ENCODE measurements at regions not wholly inside any gene's neighbourhood (a gene's known extent, or its start where the extent isn't known, plus 50 kb on each side); places are given as distances from the start of the nearest gene placed in this dataset.

- Histone ChIP-seq H3K9me3 (peaks cover 0 to 7% (median 0%) of the 10 kb centered on the region in 4 donors), H3K27me3 (no peaks in the 10 kb centered on the region), H3K36me3 (no peaks in the 10 kb centered on the region), H3K27ac (replicated peaks in 1 of 4) (no peak overlapping the region), H3K4me3 (no peak overlapping the region), H3K4me1 (peaks cover 0 to 18% (median 14%) of the 10 kb centered on the region in 4 donors)
- DNase-seq (ENCODE audit: extremely low spot score) = peak; percentile 72
- no peak for TF ChIP-seq POLR2A (IDR thresholded peaks at IDR 0.05; ENCODE audit: low read depth)
- no peak for TF ChIP-seq CTCF (IDR thresholded peaks at IDR 0.05)
- no peak for TF ChIP-seq POLR2AphosphoS5 (IDR thresholded peaks at IDR 0.05)
- TF ChIP-seq EP300 (IDR thresholded peaks at IDR 0.05) = no peak
- WGBS = 81% methylated on average over 6 of the region's 6 CpGs
- intact Hi-C loops (cut with DNase I) = no loop called here
Measured at GRCh38 chr2:109070290-109070689, 58.7 kb upstream of the SH3RF3 start.

- 77% methylated on average over 9 of the region's 9 CpGs for WGBS
- intact Hi-C loops (cut with DNase I) = no loop called here
- H3K36me3 ChIP-seq = no peaks in the 10 kb centered on the region
- peaks cover 0 to 24% (median 19%) of the 10 kb centered on the region in 4 donors for H3K4me1 ChIP-seq
- H3K4me3 ChIP-seq = no peak overlapping the region
- TF ChIP-seq POLR2AphosphoS5 (IDR thresholded peaks at IDR 0.05) (no peak), POLR2A (IDR thresholded peaks at IDR 0.05; ENCODE audit: low read depth) (no peak), CTCF (IDR thresholded peaks at IDR 0.05) (no peak), EP300 (IDR thresholded peaks at IDR 0.05) (no peak)
- peak; percentile 77 for DNase-seq (ENCODE audit: extremely low spot score)
- H3K27ac ChIP-seq (replicated peaks in 1 of 4) = no peak overlapping the region
- H3K27me3 ChIP-seq = no peaks in the 10 kb centered on the region
- H3K9me3 ChIP-seq = peaks cover 0 to 7% (median 0%) of the 10 kb centered on the region in 4 donors
Measured at GRCh38 chr2:109069331-109070194, 59.4 kb upstream of the SH3RF3 start.

- no peaks in the 10 kb centered on the region for H3K36me3 ChIP-seq
- peaks cover 0 to 24% (median 19%) of the 10 kb centered on the region in 4 donors for H3K4me1 ChIP-seq
- no peak for TF ChIP-seq EP300 (IDR thresholded peaks at IDR 0.05)
- no peak for TF ChIP-seq CTCF (IDR thresholded peaks at IDR 0.05)
- TF ChIP-seq POLR2AphosphoS5 (IDR thresholded peaks at IDR 0.05) = no peak
- TF ChIP-seq POLR2A (IDR thresholded peaks at IDR 0.05; ENCODE audit: low read depth) = no peak
- peaks cover 0 to 7% (median 0%) of the 10 kb centered on the region in 4 donors for H3K9me3 ChIP-seq
- intact Hi-C loops (cut with DNase I) = no loop called here
- H3K4me3 ChIP-seq = no peak overlapping the region
- 81% methylated on average over 2 of the region's 2 CpGs for WGBS
- H3K27me3 ChIP-seq = no peaks in the 10 kb centered on the region
- H3K27ac ChIP-seq (replicated peaks in 1 of 4) = no peak overlapping the region
- no peak for DNase-seq (ENCODE audit: extremely low spot score)
Measured at GRCh38 chr2:109068811-109069210, 60.2 kb upstream of the SH3RF3 start.

GRCh38 chr2:109067631-109068125 lies 61.3 kb upstream of the SH3RF3 start:
- H3K27me3 ChIP-seq = peaks cover 0 to 6% (median 0%) of the 10 kb centered on the region in 4 donors
- intact Hi-C loops (cut with DNase I) = no loop called here
- no peak overlapping the region for H3K27ac ChIP-seq (replicated peaks in 1 of 4)
- peaks cover 0 to 24% (median 19%) of the 10 kb centered on the region in 4 donors for H3K4me1 ChIP-seq
- 78% methylated on average over 5 of the region's 5 CpGs for WGBS
- TF ChIP-seq EP300 (IDR thresholded peaks at IDR 0.05) = no peak
- no peak for TF ChIP-seq CTCF (IDR thresholded peaks at IDR 0.05)
- TF ChIP-seq POLR2AphosphoS5 (IDR thresholded peaks at IDR 0.05) = no peak
- TF ChIP-seq POLR2A (IDR thresholded peaks at IDR 0.05; ENCODE audit: low read depth) = no peak
- peak; percentile 45 for DNase-seq (ENCODE audit: extremely low spot score)
- no peak overlapping the region for H3K4me3 ChIP-seq
- peaks cover 0 to 4% (median 0%) of the 10 kb centered on the region in 4 donors for H3K9me3 ChIP-seq
- H3K36me3 ChIP-seq = no peaks in the 10 kb centered on the region
